Breast epithelium (tissue), 4 donors: ENCODE measurements at regions not wholly inside any gene's neighbourhood (a gene's known extent, or its start where the extent isn't known, plus 50 kb on each side); places are given as distances from the start of the nearest gene placed in this dataset.
"Not testable (repeated sequence)": the region's sequence is repeated elsewhere in the genome, so short reads cannot be mapped to it uniquely, and the experiment has no call there.

ENCODE experiments used
- DNase-seq, 2 donors: peaks; one replicate each; pipeline ENCODE4 v3.0.0-alpha.2; 2019; ENCODE audit warnings: low spot score in 2 of 2
- H3K27ac ChIP-seq, 2 donors: fragments of 200-600 bp; sonication (generic) in 1 of 2; one replicate each; pipeline ENCODE4 v1.5.1; 2016 to 2019; ENCODE audit warnings: mild to moderate bottlenecking in 1 of 2
- H3K27me3 ChIP-seq, 2 donors: fragments of 200-600 bp; sonication (generic) in 1 of 2; one replicate each; pipeline versions ENCODE4 v1.5.1 to v1.6.0; 2017 to 2019; ENCODE audit warnings: control low read depth in 1 of 2, mild to moderate bottlenecking in 1 of 2
- H3K36me3 ChIP-seq: fragments of 200-600 bp; one replicate; pipeline ENCODE4 v1.5.1; 2019
- H3K4me1 ChIP-seq, 2 donors: fragments of 200-600 bp; sonication (generic); one replicate each; pipeline ENCODE4 v1.5.1; 2016 to 2019; ENCODE audit warnings: control low read depth in 1 of 2
- H3K4me3 ChIP-seq, 3 donors: fragments of 200-600 bp; sonication (generic); 1 replicate in 2 of 3; 2 replicates in 1 of 3; pipeline ENCODE4 v1.5.1; 2016 to 2019; ENCODE audit warnings: mild to moderate bottlenecking in 3 of 3, moderate library complexity in 2 of 3
- H3K9me3 ChIP-seq, 2 donors: fragments of 200-600 bp; sonication (generic) in 1 of 2; one replicate each; pipeline ENCODE4 v1.5.1; 2016 to 2019; ENCODE audit warnings: control low read depth in 1 of 2
- POLR2A ChIP-seq: fragments of 450-650 bp; IDR thresholded peaks from one replicate; pipeline ENCODE4 v1.6.1; 2016; ENCODE audit warnings: antibody characterized with exemption, mild to moderate bottlenecking, moderate library complexity
- POLR2AphosphoS5 ChIP-seq, 3 donors: sonication (generic); formaldehyde crosslinking; IDR thresholded peaks; one replicate each; pipeline ENCODE4 v1.6.1; 2017; ENCODE audit warnings: antibody characterized with exemption in 3 of 3
- intact Hi-C: fragments of 100-400 bp; cut with DNase I; formaldehyde crosslinking; loops from one replicate; pipeline ENCODE4 v1.15.1; 2023; ENCODE audit warnings: low total_unique reads
- TF ChIP-seq, protein P1 (sequence below), 3 donors: fragments of 450-650 bp; IDR thresholded peaks; one replicate each; pipeline ENCODE4 v1.5.1; 2016 to 2017; ENCODE audit warnings: antibody characterized with exemption in 3 of 3, mild to moderate bottlenecking in 3 of 3, moderate library complexity in 3 of 3

DNA sequence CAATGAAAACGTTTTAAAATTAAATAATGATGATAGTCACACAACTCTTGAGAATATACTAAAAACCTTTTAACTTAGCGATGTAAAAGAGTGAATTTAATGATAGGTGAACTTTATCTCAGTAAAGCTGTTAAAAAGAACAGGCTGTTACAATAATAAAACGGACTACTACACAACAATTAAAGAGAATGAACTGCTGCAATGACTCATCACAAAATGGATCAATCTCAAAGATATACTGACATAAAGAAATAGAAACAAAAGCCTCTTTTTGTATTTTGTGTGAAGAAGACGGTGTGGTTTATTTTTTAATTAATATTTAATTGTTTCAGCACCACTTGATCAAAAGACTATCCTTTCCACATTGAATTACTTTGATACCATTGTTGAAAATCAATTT lies 352.4 kb upstream of the GJE1 start:
- H3K36me3 ChIP-seq = no peaks in the 10 kb centered on the region
- H3K4me3 ChIP-seq = no peak overlapping the region
- no peaks in the 10 kb centered on the region for H3K4me1 ChIP-seq
- no peaks in the 10 kb centered on the region for H3K9me3 ChIP-seq
- DNase-seq = no peak
- TF ChIP-seq POLR2A (no peak), POLR2AphosphoS5 (IDR thresholded peaks at IDR 0.05) (no peak)
- TF ChIP-seq, protein P1, sequence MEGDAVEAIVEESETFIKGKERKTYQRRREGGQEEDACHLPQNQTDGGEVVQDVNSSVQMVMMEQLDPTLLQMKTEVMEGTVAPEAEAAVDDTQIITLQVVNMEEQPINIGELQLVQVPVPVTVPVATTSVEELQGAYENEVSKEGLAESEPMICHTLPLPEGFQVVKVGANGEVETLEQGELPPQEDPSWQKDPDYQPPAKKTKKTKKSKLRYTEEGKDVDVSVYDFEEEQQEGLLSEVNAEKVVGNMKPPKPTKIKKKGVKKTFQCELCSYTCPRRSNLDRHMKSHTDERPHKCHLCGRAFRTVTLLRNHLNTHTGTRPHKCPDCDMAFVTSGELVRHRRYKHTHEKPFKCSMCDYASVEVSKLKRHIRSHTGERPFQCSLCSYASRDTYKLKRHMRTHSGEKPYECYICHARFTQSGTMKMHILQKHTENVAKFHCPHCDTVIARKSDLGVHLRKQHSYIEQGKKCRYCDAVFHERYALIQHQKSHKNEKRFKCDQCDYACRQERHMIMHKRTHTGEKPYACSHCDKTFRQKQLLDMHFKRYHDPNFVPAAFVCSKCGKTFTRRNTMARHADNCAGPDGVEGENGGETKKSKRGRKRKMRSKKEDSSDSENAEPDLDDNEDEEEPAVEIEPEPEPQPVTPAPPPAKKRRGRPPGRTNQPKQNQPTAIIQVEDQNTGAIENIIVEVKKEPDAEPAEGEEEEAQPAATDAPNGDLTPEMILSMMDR (IDR thresholded peaks at IDR 0.05) = no peak
- no peak overlapping the region for H3K27ac ChIP-seq
- intact Hi-C loops = no loop called here
- no peaks in the 10 kb centered on the region for H3K27me3 ChIP-seq

DNA sequence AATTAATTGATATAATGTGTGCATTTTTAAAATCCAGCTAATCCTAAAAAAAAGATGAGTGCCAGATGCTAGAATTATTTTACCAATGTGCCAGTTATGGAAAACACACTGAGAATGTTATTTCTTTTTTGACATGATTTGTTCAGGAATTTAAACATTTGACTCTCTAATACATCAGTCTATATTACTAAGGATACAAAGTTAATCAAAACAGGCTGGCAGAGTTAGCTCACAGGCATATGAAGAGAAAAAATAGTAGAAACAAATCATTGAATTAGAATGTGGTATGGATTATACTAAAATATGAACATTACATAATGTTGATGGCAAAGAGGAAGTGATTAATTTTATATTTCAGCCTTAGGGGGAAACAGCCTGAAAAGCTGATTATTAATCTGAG lies 368.3 kb upstream of the GJE1 start:
- TF ChIP-seq POLR2A = no peak
- no peak for TF ChIP-seq POLR2AphosphoS5 (IDR thresholded peaks at IDR 0.05)
- TF ChIP-seq, protein P1 (IDR thresholded peaks at IDR 0.05) = no peak
- Histone ChIP-seq H3K27ac (no peak overlapping the region), H3K4me1 (no peaks in the 10 kb centered on the region), H3K4me3 (no peak overlapping the region), H3K36me3 (no peaks in the 10 kb centered on the region), H3K27me3 (no peaks in the 10 kb centered on the region), H3K9me3 (no peaks in the 10 kb centered on the region)
- no peak for DNase-seq
- intact Hi-C loops = no loop called here

DNA sequence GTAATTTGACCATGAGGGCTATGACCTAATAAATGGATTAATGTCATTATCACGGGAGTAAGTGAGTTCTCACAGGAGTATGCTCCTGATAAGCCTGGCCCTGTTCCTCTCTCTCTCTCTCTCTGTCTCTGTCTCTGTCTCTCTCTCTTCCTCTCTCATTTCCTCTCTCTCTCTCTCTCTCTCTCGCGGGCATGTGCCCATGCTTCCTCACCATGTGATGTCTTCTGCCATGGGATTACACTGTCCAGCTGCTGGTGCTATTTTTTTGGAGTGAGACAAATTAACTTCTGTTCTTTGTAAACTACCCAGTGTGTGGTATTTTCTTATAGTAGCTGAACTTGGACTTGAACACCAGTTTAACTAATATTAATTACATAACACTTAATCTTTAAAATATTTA lies 374.3 kb upstream of the GJE1 start:
- Histone ChIP-seq H3K9me3 (no peaks in the 10 kb centered on the region), H3K4me3 (no peak overlapping the region), H3K27me3 (no peaks in the 10 kb centered on the region), H3K4me1 (no peaks in the 10 kb centered on the region), H3K36me3 (no peaks in the 10 kb centered on the region), H3K27ac (no peak overlapping the region)
- no peak for TF ChIP-seq POLR2A
- TF ChIP-seq, protein P1 (IDR thresholded peaks at IDR 0.05) = no peak
- TF ChIP-seq POLR2AphosphoS5 (IDR thresholded peaks at IDR 0.05) = no peak
- no peak for DNase-seq
- intact Hi-C loops = no loop called here

GRCh38 chr6:141753180-141753579 lies 379.5 kb upstream of the GJE1 start:
- no peaks in the 10 kb centered on the region for H3K36me3 ChIP-seq
- H3K9me3 ChIP-seq = no peaks in the 10 kb centered on the region
- H3K27me3 ChIP-seq = no peaks in the 10 kb centered on the region
- TF ChIP-seq, protein P1 (IDR thresholded peaks at IDR 0.05) = no peak
- TF ChIP-seq POLR2A (no peak), POLR2AphosphoS5 (IDR thresholded peaks at IDR 0.05) (no peak)
- no peaks in the 10 kb centered on the region for H3K4me1 ChIP-seq
- no peak overlapping the region for H3K4me3 ChIP-seq
- H3K27ac ChIP-seq = no peak overlapping the region
- DNase-seq = no peak
- intact Hi-C loops = no loop called here

- DNase-seq = no peak
- H3K27ac ChIP-seq = no peak overlapping the region
- TF ChIP-seq, protein P1 (IDR thresholded peaks at IDR 0.05) = no peak
- TF ChIP-seq POLR2AphosphoS5 (IDR thresholded peaks at IDR 0.05) (no peak), POLR2A (no peak)
These were observed 380.0 kb upstream of the GJE1 start for GRCh38 chr6:141752677-141753076.

GRCh38 chr6:141746324-141746723 lies 386.4 kb upstream of the GJE1 start:
- H3K4me1 ChIP-seq, H3K27ac ChIP-seq, H3K9me3 ChIP-seq, H3K27me3 ChIP-seq, DNase-seq, H3K4me3 ChIP-seq, intact Hi-C loops, H3K36me3 ChIP-seq: not testable (repeated sequence)

More at GRCh38 chr6:141752677-141753076, 380.0 kb upstream of the GJE1 start:
- H3K9me3 ChIP-seq = no peaks in the 10 kb centered on the region
- no peaks in the 10 kb centered on the region for H3K36me3 ChIP-seq
- no peak overlapping the region for H3K4me3 ChIP-seq
- H3K4me1 ChIP-seq = no peaks in the 10 kb centered on the region
- H3K27me3 ChIP-seq = no peaks in the 10 kb centered on the region
- intact Hi-C loops = no loop called here
